Neural cell (in vitro differentiated cells): ENCODE measurements at regions not wholly inside any gene's neighbourhood (a gene's known extent, or its start where the extent isn't known, plus 50 kb on each side); places are given as distances from the start of the nearest gene placed in this dataset.
"Not testable (repeated sequence)": the region's sequence is repeated elsewhere in the genome, so short reads cannot be mapped to it uniquely, and the experiment has no call there.

Experiments used
- H2AFZ ChIP-seq: fragments of 200-600, 300-800 bp; sonication (generic), shearing (Covaris generic); 2 replicates; pipeline ENCODE4 v1.6.0; 2014; ENCODE audit warnings: low read depth, mild to moderate bottlenecking, antibody characterized with exemption, low read length, moderate library complexity
- H3F3A ChIP-seq: fragments of 200-600 bp; shearing (Covaris generic); 2 replicates; pipeline ENCODE4 v1.6.1; 2016; ENCODE audit warnings: mild to moderate bottlenecking, moderate library complexity, mixed read lengths, antibody characterized with exemption, low read length; ENCODE audit not compliant: insufficient read depth, poor library complexity, severe bottlenecking
- H3K27ac ChIP-seq: fragments of 200-600, 300-800 bp; sonication (generic), shearing (Covaris generic); 2 replicates; pipeline ENCODE4 v1.5.1; 2014; ENCODE audit warnings: mild to moderate bottlenecking, low read length, moderate library complexity
- H3K27me3 ChIP-seq: fragments of 300-800, 200-600 bp; sonication (generic), shearing (Covaris generic); 2 replicates; pipeline ENCODE4 v1.6.0; 2014; ENCODE audit warnings: mild to moderate bottlenecking, low read depth, low read length, moderate library complexity; ENCODE audit not compliant: insufficient read depth
- H3K36me3 ChIP-seq: fragments of 300-800, 200-600 bp; sonication (generic), shearing (Covaris generic); 2 replicates; pipeline ENCODE4 v1.5.1; 2014; ENCODE audit warnings: mild to moderate bottlenecking, antibody characterized with exemption, low read length, moderate library complexity; ENCODE audit not compliant: insufficient read depth
- H3K4me2 ChIP-seq: fragments of 300-800, 200-600 bp; sonication (generic), shearing (Covaris generic); 2 replicates; pipeline ENCODE4 v1.6.0; 2014; ENCODE audit warnings: mild to moderate bottlenecking, low read length
- H3K4me3 ChIP-seq: fragments of 300-800, 200-600 bp; sonication (generic), shearing (Covaris generic); 2 replicates; pipeline ENCODE4 v1.5.1; 2014; ENCODE audit warnings: mild to moderate bottlenecking, low read length, moderate library complexity
- H3K79me2 ChIP-seq: fragments of 200-600 bp; shearing (Covaris generic); replicated peaks from 2 replicates; pipeline ENCODE4 v1.6.0; 2014; ENCODE audit warnings: mild to moderate bottlenecking, low read length, moderate library complexity; ENCODE audit not compliant: insufficient read depth
- H3K9ac ChIP-seq: fragments of 300-800, 200-600 bp; sonication (generic), shearing (Covaris generic); 2 replicates; pipeline ENCODE4 v1.6.1; 2016; ENCODE audit warnings: mild to moderate bottlenecking, low read length, mixed read lengths
- H3K9me2 ChIP-seq: fragments of 200-600 bp; shearing (Covaris generic); 2 replicates; pipeline ENCODE4 v1.6.1; 2016; ENCODE audit warnings: mild to moderate bottlenecking, low read length, mixed read lengths; ENCODE audit not compliant: insufficient read depth
- H3K9me3 ChIP-seq: fragments of 200-600, 300-800 bp; sonication (generic), shearing (Covaris generic); 2 replicates; pipeline ENCODE4 v1.6.1; 2016; ENCODE audit warnings: mild to moderate bottlenecking, mixed run types, low read length, moderate library complexity, mixed read lengths
- H4K20me1 ChIP-seq: fragments of 200-600 bp; shearing (Covaris generic); 2 replicates; pipeline ENCODE4 v1.6.1; 2016; ENCODE audit warnings: mild to moderate bottlenecking, mixed run types; ENCODE audit not compliant: insufficient read depth
- EP300 ChIP-seq: fragments of 450-650 bp; conservative IDR thresholded peaks from 2 replicates; pipeline ENCODE4 v1.6.1; 2014; ENCODE audit warnings: antibody characterized with exemption, mild to moderate bottlenecking, moderate library complexity; ENCODE audit not compliant: poor library complexity, severe bottlenecking
- EZH2 ChIP-seq: fragments of 200-600, 300-800 bp; shearing (Covaris generic), sonication (generic); IDR thresholded peaks from 2 replicates; pipeline ENCODE4 v1.6.1; 2014; ENCODE audit warnings: antibody characterized with exemption, low read length, borderline replicate concordance, mild to moderate bottlenecking; ENCODE audit not compliant: insufficient read depth, poor library complexity, severe bottlenecking
- MXI1 ChIP-seq: fragments of 450-650 bp; conservative IDR thresholded peaks from 2 replicates; pipeline ENCODE4 v1.6.1; 2014; ENCODE audit warnings: antibody characterized with exemption, mild to moderate bottlenecking; ENCODE audit not compliant: poor library complexity, severe bottlenecking
- POLR2AphosphoS5 ChIP-seq: IDR thresholded peaks from 2 replicates; pipeline ENCODE4 v1.6.1; 2012
- RAD21 ChIP-seq: fragments of 450-650 bp; conservative IDR thresholded peaks from 2 replicates; pipeline ENCODE4 v1.6.1; 2014; ENCODE audit warnings: antibody characterized with exemption, mild to moderate bottlenecking, moderate library complexity
- REST ChIP-seq: IDR thresholded peaks from 2 replicates; pipeline ENCODE4 v1.6.1; 2012; ENCODE audit warnings: borderline replicate concordance
- TAF1 ChIP-seq: IDR thresholded peaks from 2 replicates; pipeline ENCODE4 v1.6.1; 2012; ENCODE audit warnings: low read depth
- TF ChIP-seq, protein P1 (sequence below): fragments of 450-650 bp; IDR thresholded peaks from 2 replicates; pipeline ENCODE4 v1.5.1; 2014; ENCODE audit warnings: antibody characterized with exemption, mild to moderate bottlenecking, moderate library complexity; ENCODE audit not compliant: poor library complexity, severe bottlenecking

GRCh38 chr6:110543106-110543505 is 66.7 kb upstream of the SLC22A16 start:
- Histone ChIP-seq H2AFZ (no peak overlapping the region), H3K27ac (no peak overlapping the region), H3K4me3 (no peak overlapping the region)

GRCh38 chr6:110542311-110543024 is 66.1 kb upstream of the SLC22A16 start:
- no peak overlapping the region for H2AFZ ChIP-seq
- no peak overlapping the region for H3K9ac ChIP-seq
- H3K27ac ChIP-seq, result no peak overlapping the region
- no peaks in the 10 kb centered on the region for H3K27me3 ChIP-seq
- no peaks in the 10 kb centered on the region for H3F3A ChIP-seq
- H3K9me3 ChIP-seq, result no peaks in the 10 kb centered on the region
- TF ChIP-seq EZH2 (no peak), REST (no peak), TAF1 (no peak), RAD21 (no peak), EP300 (no peak)
- H3K4me3 ChIP-seq, result no peak overlapping the region
- H3K4me2 ChIP-seq, result no peak overlapping the region
- H3K9me2 ChIP-seq, result no peaks in the 10 kb centered on the region
- no peaks in the 10 kb centered on the region for H3K36me3 ChIP-seq
- H4K20me1 ChIP-seq, result no peaks in the 10 kb centered on the region
- no peaks in the 10 kb centered on the region for H3K79me2 ChIP-seq

More at GRCh38 chr6:110543106-110543505, 66.7 kb upstream of the SLC22A16 start:
- no peaks in the 10 kb centered on the region for H3K36me3 ChIP-seq
- no peaks in the 10 kb centered on the region for H3K9me2 ChIP-seq
- no peaks in the 10 kb centered on the region for H4K20me1 ChIP-seq
- H3K9ac ChIP-seq, result no peak overlapping the region
- no peaks in the 10 kb centered on the region for H3K27me3 ChIP-seq
- no peak overlapping the region for H3K4me2 ChIP-seq
- H3F3A ChIP-seq, result no peaks in the 10 kb centered on the region
- no peaks in the 10 kb centered on the region for H3K9me3 ChIP-seq
- TF ChIP-seq, protein P1, sequence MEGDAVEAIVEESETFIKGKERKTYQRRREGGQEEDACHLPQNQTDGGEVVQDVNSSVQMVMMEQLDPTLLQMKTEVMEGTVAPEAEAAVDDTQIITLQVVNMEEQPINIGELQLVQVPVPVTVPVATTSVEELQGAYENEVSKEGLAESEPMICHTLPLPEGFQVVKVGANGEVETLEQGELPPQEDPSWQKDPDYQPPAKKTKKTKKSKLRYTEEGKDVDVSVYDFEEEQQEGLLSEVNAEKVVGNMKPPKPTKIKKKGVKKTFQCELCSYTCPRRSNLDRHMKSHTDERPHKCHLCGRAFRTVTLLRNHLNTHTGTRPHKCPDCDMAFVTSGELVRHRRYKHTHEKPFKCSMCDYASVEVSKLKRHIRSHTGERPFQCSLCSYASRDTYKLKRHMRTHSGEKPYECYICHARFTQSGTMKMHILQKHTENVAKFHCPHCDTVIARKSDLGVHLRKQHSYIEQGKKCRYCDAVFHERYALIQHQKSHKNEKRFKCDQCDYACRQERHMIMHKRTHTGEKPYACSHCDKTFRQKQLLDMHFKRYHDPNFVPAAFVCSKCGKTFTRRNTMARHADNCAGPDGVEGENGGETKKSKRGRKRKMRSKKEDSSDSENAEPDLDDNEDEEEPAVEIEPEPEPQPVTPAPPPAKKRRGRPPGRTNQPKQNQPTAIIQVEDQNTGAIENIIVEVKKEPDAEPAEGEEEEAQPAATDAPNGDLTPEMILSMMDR, result no peak
- TF ChIP-seq MXI1, result no peak
- no peak for TF ChIP-seq TAF1
- TF ChIP-seq POLR2AphosphoS5, result no peak
- H3K79me2 ChIP-seq, result no peaks in the 10 kb centered on the region

- H4K20me1 ChIP-seq, result no peaks in the 10 kb centered on the region
- H3K9me2 ChIP-seq, result no peaks in the 10 kb centered on the region
- no peaks in the 10 kb centered on the region for H3F3A ChIP-seq
- H3K27ac ChIP-seq, result no peak overlapping the region
- TF ChIP-seq REST (no peak), TAF1 (no peak)
- no peak overlapping the region for H3K9ac ChIP-seq
- no peaks in the 10 kb centered on the region for H3K9me3 ChIP-seq
- no peaks in the 10 kb centered on the region for H3K36me3 ChIP-seq
- no peak overlapping the region for H3K4me2 ChIP-seq
- no peak overlapping the region for H2AFZ ChIP-seq
- no peaks in the 10 kb centered on the region for H3K79me2 ChIP-seq
- no peak overlapping the region for H3K4me3 ChIP-seq
- H3K27me3 ChIP-seq, result no peaks in the 10 kb centered on the region
Measured at GRCh38 chr6:110541701-110542309, 65.4 kb upstream of the SLC22A16 start.

DNA sequence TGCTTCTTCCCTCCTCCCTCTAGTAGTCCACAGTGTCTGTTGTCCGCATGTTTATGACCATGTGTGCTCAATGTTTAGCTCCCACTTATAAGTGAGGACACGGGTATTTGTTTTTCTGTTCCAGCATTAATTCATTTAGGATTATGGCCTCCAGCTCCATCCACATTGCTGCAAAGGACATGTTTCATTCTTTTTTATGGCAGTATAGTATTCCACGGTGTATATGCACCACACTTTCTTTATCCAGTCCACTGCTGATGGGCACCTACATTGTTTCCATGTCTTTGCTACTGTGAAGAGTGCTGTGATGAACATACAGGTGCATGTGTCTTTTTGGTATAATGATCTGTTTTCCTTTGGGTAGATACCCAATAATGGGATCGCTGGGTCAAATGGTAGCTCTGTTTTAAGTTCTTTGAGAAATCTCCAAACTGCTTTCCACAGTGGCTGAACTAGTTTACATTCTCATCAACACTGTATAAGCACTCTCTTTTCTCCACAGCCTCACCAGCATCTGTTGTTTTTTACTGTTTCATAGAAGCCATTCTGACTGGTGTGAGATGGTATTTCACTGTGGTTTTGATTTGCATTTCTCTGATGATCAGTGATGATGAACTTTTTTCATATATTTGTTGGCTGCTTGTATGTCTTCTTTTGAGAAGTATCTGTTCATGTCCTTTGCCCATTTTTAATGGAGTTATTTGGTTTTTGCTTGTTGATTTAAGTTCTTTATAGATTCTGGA is 63.0 kb upstream of the SLC22A16 start:
- H3K36me3 ChIP-seq, H3F3A ChIP-seq, H4K20me1 ChIP-seq, H3K9me2 ChIP-seq, H3K4me3 ChIP-seq, H2AFZ ChIP-seq, H3K27me3 ChIP-seq, H3K79me2 ChIP-seq, H3K27ac ChIP-seq, H3K9me3 ChIP-seq, H3K9ac ChIP-seq, H3K4me2 ChIP-seq: not testable (repeated sequence)
